ENCODE measurements at regions not wholly inside any gene's neighbourhood (a gene's known extent, or its start where the extent isn't known, plus 50 kb on each side); places are given as distances from the start of the nearest gene placed in this dataset.

GRCh38 chr5:114988096-114988495 lies 181.6 kb downstream of the TRIM36 start:
- TF ChIP-seq CTCF (IDR thresholded peaks at IDR 0.05) (no peak), POLR2A (IDR thresholded peaks at IDR 0.05) (no peak)
